DND-41 (cell line): ENCODE measurements at regions not wholly inside any gene's neighbourhood (a gene's known extent, or its start where the extent isn't known, plus 50 kb on each side); places are given as distances from the start of the nearest gene placed in this dataset.

Experiments
- ATAC-seq: fragments of 200-7000 bp; cut with Tn5 transposase; 3 replicates; pipeline ENCODE4 v1.9.1; 2021; ENCODE audit warnings: low read depth; ENCODE audit not compliant: insufficient read depth
- DNase-seq: peaks from one replicate; pipeline ENCODE4 v3.0.0-alpha.2; 2020
- H2AFZ ChIP-seq: 2 replicates; pipeline ENCODE4 v1.6.0; 2012; ENCODE audit warnings: low read depth, low read length
- H3K27ac ChIP-seq: 2 replicates; pipeline ENCODE4 v1.5.1; 2012; ENCODE audit warnings: low read length, inconsistent platforms
- H3K27me3 ChIP-seq: fragments of 200-600 bp; sonication (generic); 2 replicates; pipeline ENCODE4 v1.6.0; 2012; ENCODE audit warnings: low read length, mild to moderate bottlenecking, inconsistent platforms; ENCODE audit not compliant: insufficient read depth, poor library complexity
- H3K36me3 ChIP-seq: 2 replicates; pipeline ENCODE4 v1.5.1; 2012; ENCODE audit warnings: low read length, inconsistent platforms; ENCODE audit not compliant: insufficient read depth
- H3K4me1 ChIP-seq: 2 replicates; pipeline ENCODE4 v1.5.1; 2012; ENCODE audit warnings: mild to moderate bottlenecking, low read length; ENCODE audit not compliant: insufficient read depth
- H3K4me2 ChIP-seq: 2 replicates; pipeline ENCODE4 v1.6.0; 2012; ENCODE audit warnings: mild to moderate bottlenecking, moderate library complexity, low read length, inconsistent platforms; ENCODE audit not compliant: insufficient read depth
- H3K4me3 ChIP-seq, 2 experiments: fragments of 200-600 bp in 1 of 2; shearing (Covaris generic) in 1 of 2; 2 replicates each; pipeline ENCODE4 v1.5.1; 2012 to 2016; ENCODE audit warnings: inconsistent platforms in 2 of 2, low read length in 2 of 2, mild to moderate bottlenecking in 2 of 2, low read depth in 1 of 2, moderate library complexity in 1 of 2
- H3K79me2 ChIP-seq: 2 replicates; pipeline ENCODE4 v1.6.0; 2012; ENCODE audit warnings: low read length, inconsistent platforms; ENCODE audit not compliant: insufficient read depth
- H3K9ac ChIP-seq: 2 replicates; pipeline ENCODE4 v1.6.0; 2012; ENCODE audit warnings: low read depth, mild to moderate bottlenecking, inconsistent platforms, low read length, moderate library complexity
- H3K9me3 ChIP-seq: 2 replicates; pipeline ENCODE4 v1.5.1; 2012; ENCODE audit warnings: low read length, moderate library complexity, mild to moderate bottlenecking, inconsistent platforms; ENCODE audit not compliant: insufficient read depth, severe bottlenecking
- H4K20me1 ChIP-seq: 2 replicates; pipeline ENCODE4 v1.6.0; 2012; ENCODE audit warnings: low read length; ENCODE audit not compliant: insufficient read depth
- EZH2 ChIP-seq: IDR thresholded peaks from 3 replicates; pipeline ENCODE4 v1.6.1; 2012; ENCODE audit warnings: borderline replicate concordance, low read depth, mild to moderate bottlenecking, moderate library complexity, low read length, inconsistent platforms; ENCODE audit not compliant: severe bottlenecking
- TF ChIP-seq, protein P1 (sequence below): IDR thresholded peaks from 2 replicates; pipeline ENCODE4 v1.5.1; 2012; ENCODE audit warnings: borderline replicate concordance, low read length, moderate library complexity, mild to moderate bottlenecking; ENCODE audit not compliant: poor library complexity, severe bottlenecking; ENCODE audit errors: extremely low read depth

- Histone ChIP-seq H4K20me1 (no peaks in the 10 kb centered on the region), H3K27me3 (peaks cover 3% of the 10 kb centered on the region), H3K79me2 (no peaks in the 10 kb centered on the region), H3K4me1 (no peaks in the 10 kb centered on the region), H3K4me2 (no peak overlapping the region), H3K36me3 (no peaks in the 10 kb centered on the region), H2AFZ (no peak overlapping the region), H3K27ac (no peak overlapping the region), H3K9ac (no peak overlapping the region), H3K4me3 (no peak overlapping the region), H3K9me3 (no peaks in the 10 kb centered on the region)
- DNase-seq (no peak), ATAC-seq (no peak)
- TF ChIP-seq EZH2, result no peak
- TF ChIP-seq, protein P1, sequence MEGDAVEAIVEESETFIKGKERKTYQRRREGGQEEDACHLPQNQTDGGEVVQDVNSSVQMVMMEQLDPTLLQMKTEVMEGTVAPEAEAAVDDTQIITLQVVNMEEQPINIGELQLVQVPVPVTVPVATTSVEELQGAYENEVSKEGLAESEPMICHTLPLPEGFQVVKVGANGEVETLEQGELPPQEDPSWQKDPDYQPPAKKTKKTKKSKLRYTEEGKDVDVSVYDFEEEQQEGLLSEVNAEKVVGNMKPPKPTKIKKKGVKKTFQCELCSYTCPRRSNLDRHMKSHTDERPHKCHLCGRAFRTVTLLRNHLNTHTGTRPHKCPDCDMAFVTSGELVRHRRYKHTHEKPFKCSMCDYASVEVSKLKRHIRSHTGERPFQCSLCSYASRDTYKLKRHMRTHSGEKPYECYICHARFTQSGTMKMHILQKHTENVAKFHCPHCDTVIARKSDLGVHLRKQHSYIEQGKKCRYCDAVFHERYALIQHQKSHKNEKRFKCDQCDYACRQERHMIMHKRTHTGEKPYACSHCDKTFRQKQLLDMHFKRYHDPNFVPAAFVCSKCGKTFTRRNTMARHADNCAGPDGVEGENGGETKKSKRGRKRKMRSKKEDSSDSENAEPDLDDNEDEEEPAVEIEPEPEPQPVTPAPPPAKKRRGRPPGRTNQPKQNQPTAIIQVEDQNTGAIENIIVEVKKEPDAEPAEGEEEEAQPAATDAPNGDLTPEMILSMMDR, result no peak
Measured at GRCh38 chr18:75654851-75655751, 227.6 kb upstream of the SMIM21 start.

DNA sequence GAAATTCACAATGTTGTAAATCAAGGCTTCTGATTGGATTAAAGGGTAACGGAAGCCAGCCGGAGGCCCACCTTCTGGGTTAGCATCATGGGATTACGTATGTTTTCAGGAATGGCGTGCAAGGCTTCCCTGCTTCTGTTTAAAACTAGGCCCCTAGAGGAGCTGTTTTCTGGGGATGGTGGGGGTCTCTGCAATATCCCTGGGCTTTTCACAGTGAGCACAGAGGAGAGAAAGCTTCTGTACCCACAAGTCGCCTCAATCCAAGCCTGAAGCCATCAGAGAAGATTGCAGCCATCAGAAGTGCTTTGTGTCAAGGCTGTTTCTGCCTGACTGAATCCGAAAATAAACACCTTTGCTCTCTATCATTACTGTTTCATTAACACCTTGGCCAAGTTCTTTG is 226.9 kb upstream of the SMIM21 start:
- Histone ChIP-seq H3K4me3 (no peak overlapping the region), H3K79me2 (no peaks in the 10 kb centered on the region), H2AFZ (no peak overlapping the region), H3K9me3 (no peaks in the 10 kb centered on the region), H3K4me1 (no peaks in the 10 kb centered on the region), H3K9ac (no peak overlapping the region), H4K20me1 (no peaks in the 10 kb centered on the region), H3K4me2 (no peak overlapping the region), H3K27ac (no peak overlapping the region), H3K36me3 (no peaks in the 10 kb centered on the region), H3K27me3 (peaks cover 3% of the 10 kb centered on the region)
- TF ChIP-seq EZH2, result no peak
- TF ChIP-seq, protein P1, result no peak
- DNase-seq (no peak), ATAC-seq (no peak)

DNA sequence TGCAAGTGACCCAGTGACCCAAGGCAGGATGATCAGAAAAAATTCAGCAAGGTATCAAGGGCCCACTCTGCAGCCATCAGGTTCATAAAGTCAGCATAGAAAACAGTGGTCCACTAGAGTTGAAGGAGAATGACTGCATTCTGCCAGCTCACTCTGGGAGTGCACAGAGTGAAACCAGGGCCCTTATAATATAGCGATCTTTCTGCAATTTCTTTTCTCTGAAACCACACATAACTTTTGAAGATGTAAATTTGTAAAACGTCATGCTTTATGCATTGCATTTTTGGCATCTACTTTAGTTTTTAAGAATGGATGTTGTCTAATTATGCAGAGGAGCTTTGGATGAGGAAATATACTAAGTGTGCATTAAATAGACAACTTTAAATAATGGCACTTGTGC is 225.0 kb upstream of the SMIM21 start:
- TF ChIP-seq EZH2, result no peak
- TF ChIP-seq, protein P1, result no peak
- Histone ChIP-seq H3K27me3 (peaks cover under 1% of the 10 kb centered on the region), H3K4me1 (no peaks in the 10 kb centered on the region), H3K9me3 (no peaks in the 10 kb centered on the region), H3K27ac (no peak overlapping the region), H4K20me1 (no peaks in the 10 kb centered on the region), H3K4me3 (no peak overlapping the region), H3K36me3 (no peaks in the 10 kb centered on the region), H3K79me2 (no peaks in the 10 kb centered on the region), H2AFZ (no peak overlapping the region), H3K9ac (no peak overlapping the region), H3K4me2 (no peak overlapping the region)
- no peak for DNase-seq
- no peak for ATAC-seq
